ENCODE measurements at regions not wholly inside any gene's neighbourhood (a gene's known extent, or its start where the extent isn't known, plus 50 kb on each side); places are given as distances from the start of the nearest gene placed in this dataset.
"Not testable (repeated sequence)": the region's sequence is repeated elsewhere in the genome, so short reads cannot be mapped to it uniquely, and the experiment has no call there.

- DNase-seq = no peak
Measured at GRCh38 chr12:13924286-13924685, 57.1 kb downstream of the GRIN2B start.

- DNase-seq = no peak
Measured at GRCh38 chr12:13918897-13919296, 62.5 kb downstream of the GRIN2B start.

- no peak for DNase-seq
Measured at GRCh38 chr12:13915096-13915495, 66.3 kb downstream of the GRIN2B start.

- no peak for DNase-seq
Measured at GRCh38 chr12:13913371-13913770, 68.0 kb downstream of the GRIN2B start.

- no peak for DNase-seq
Measured at GRCh38 chr12:13911756-13912554, 69.4 kb downstream of the GRIN2B start.

GRCh38 chr12:13905794-13906193 is 75.6 kb downstream of the GRIN2B start:
- no peak for DNase-seq

- DNase-seq = no peak
Measured at GRCh38 chr12:13900718-13901117, 80.7 kb downstream of the GRIN2B start.

- not testable (repeated sequence) for DNase-seq
Measured at GRCh38 chr12:13898387-13898786, 83.0 kb downstream of the GRIN2B start.

GRCh38 chr12:13897811-13898210 is 83.6 kb downstream of the GRIN2B start:
- DNase-seq = no peak

GRCh38 chr12:13896063-13896626 is 85.3 kb downstream of the GRIN2B start:
- DNase-seq = no peak

GRCh38 chr12:13891902-13892301 is 89.5 kb downstream of the GRIN2B start:
- DNase-seq = no peak

GRCh38 chr12:13890943-13891342 is 90.5 kb downstream of the GRIN2B start:
- no peak for DNase-seq

- DNase-seq = no peak
Measured at GRCh38 chr12:13887779-13888388, 93.5 kb downstream of the GRIN2B start.

- no peak for DNase-seq
Measured at GRCh38 chr12:13882176-13882575, 99.2 kb downstream of the GRIN2B start.

- no peak for DNase-seq
Measured at GRCh38 chr12:13880613-13881012, 100.8 kb downstream of the GRIN2B start.

- DNase-seq = no peak
Measured at GRCh38 chr12:13875744-13876143, 105.7 kb downstream of the GRIN2B start.

GRCh38 chr12:13870255-13870654 is 111.1 kb downstream of the GRIN2B start:
- no peak for DNase-seq

- no peak for DNase-seq
Measured at GRCh38 chr12:13864081-13864673, 117.2 kb downstream of the GRIN2B start.

- no peak for DNase-seq
Measured at GRCh38 chr12:13857750-13858149, 123.7 kb downstream of the GRIN2B start.

GRCh38 chr12:13853471-13853870 is 127.9 kb downstream of the GRIN2B start:
- no peak for DNase-seq

GRCh38 chr12:13851828-13852227 is 129.6 kb downstream of the GRIN2B start:
- DNase-seq = no peak

- no peak for DNase-seq
Measured at GRCh38 chr12:13849456-13849855, 131.9 kb downstream of the GRIN2B start.

GRCh38 chr12:13843841-13844240 is 137.6 kb downstream of the GRIN2B start:
- DNase-seq = no peak

GRCh38 chr12:13841358-13841757 is 140.0 kb downstream of the GRIN2B start:
- DNase-seq = no peak
